GM21576 (cell line): ENCODE measurements at regions not wholly inside any gene's neighbourhood (a gene's known extent, or its start where the extent isn't known, plus 50 kb on each side); places are given as distances from the start of the nearest gene placed in this dataset.

ENCODE experiments used
- ATAC-seq: cut with Tn5 transposase; IDR thresholded peaks from one replicate; pipeline ENCODE4 v1.9.1; 2021; ENCODE audit warnings: mild to moderate bottlenecking, moderate library complexity; ENCODE audit not compliant: unreplicated experiment

GRCh38 chr11:134639586-134640330 lies 227.7 kb upstream of the B3GAT1 start:
- ATAC-seq, result no peak

GRCh38 chr11:134638796-134639430 lies 226.9 kb upstream of the B3GAT1 start:
- no peak for ATAC-seq

GRCh38 chr11:134637091-134638015 lies 225.3 kb upstream of the B3GAT1 start:
- no peak for ATAC-seq

- ATAC-seq, result no peak
These were observed 224.0 kb upstream of the B3GAT1 start for GRCh38 chr11:134636071-134636470.

- no peak for ATAC-seq
These were observed 223.1 kb upstream of the B3GAT1 start for GRCh38 chr11:134634897-134635831.

- no peak for ATAC-seq
These were observed 221.2 kb upstream of the B3GAT1 start for GRCh38 chr11:134633276-134633675.

GRCh38 chr11:134632347-134633119 lies 220.5 kb upstream of the B3GAT1 start:
- no peak for ATAC-seq

GRCh38 chr11:134630861-134631260 lies 218.8 kb upstream of the B3GAT1 start:
- ATAC-seq, result no peak

GRCh38 chr11:134628426-134628825 lies 216.4 kb upstream of the B3GAT1 start:
- no peak for ATAC-seq

- ATAC-seq, result no peak
These were observed 214.0 kb upstream of the B3GAT1 start for GRCh38 chr11:134626032-134626431.

GRCh38 chr11:134625631-134626030 lies 213.6 kb upstream of the B3GAT1 start:
- ATAC-seq, result no peak

GRCh38 chr11:134625151-134625550 lies 213.1 kb upstream of the B3GAT1 start:
- no peak for ATAC-seq

GRCh38 chr11:134624166-134624920 lies 212.3 kb upstream of the B3GAT1 start:
- ATAC-seq, result no peak

GRCh38 chr11:134623711-134624110 lies 211.7 kb upstream of the B3GAT1 start:
- ATAC-seq, result no peak

- ATAC-seq, result no peak
These were observed 210.4 kb upstream of the B3GAT1 start for GRCh38 chr11:134622458-134622857.

GRCh38 chr11:134617360-134617759 lies 205.3 kb upstream of the B3GAT1 start:
- no peak for ATAC-seq

GRCh38 chr11:134616038-134616437 lies 204.0 kb upstream of the B3GAT1 start:
- ATAC-seq, result no peak

- no peak for ATAC-seq
These were observed 203.1 kb upstream of the B3GAT1 start for GRCh38 chr11:134615041-134615615.

- no peak for ATAC-seq
These were observed 202.1 kb upstream of the B3GAT1 start for GRCh38 chr11:134614141-134614540.
